CD1c-positive myeloid dendritic cell (primary cell): ENCODE measurements at regions not wholly inside any gene's neighbourhood (a gene's known extent, or its start where the extent isn't known, plus 50 kb on each side); places are given as distances from the start of the nearest gene placed in this dataset.

ENCODE experiments used
- DNase-seq: peaks from one replicate; pipeline ENCODE4 v3.0.0-alpha.2; 2016; ENCODE audit errors: extremely low spot score

GRCh38 chr17:72390675-72391508, 270.1 kb downstream of the SOX9 start:
- DNase-seq: no peak

- DNase-seq: no peak
Observed at GRCh38 chr17:72392056-72393010, 271.5 kb downstream of the SOX9 start.

GRCh38 chr17:72393553-72393952, 272.7 kb downstream of the SOX9 start:
- DNase-seq: no peak

- DNase-seq: no peak
Observed at GRCh38 chr17:72394531-72394930, 273.7 kb downstream of the SOX9 start.

DNA sequence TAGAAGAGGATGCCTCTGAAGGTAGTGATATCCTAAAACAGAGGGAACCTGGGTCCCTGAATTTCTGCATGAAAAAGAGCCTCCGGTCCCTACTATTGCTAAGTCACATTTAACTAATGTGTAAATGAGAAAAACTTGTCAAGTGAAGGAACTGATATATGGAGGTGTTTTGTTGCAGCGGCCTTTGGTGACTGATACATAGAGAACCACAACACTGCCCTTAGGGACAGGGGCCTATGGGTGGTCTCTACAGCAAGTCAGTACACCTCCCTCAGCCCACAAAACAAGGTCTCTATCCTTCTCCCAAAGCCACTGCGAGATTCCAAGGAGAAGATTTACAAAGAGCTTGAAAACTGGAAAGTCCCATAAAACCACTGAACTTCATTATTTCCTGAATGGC, 275.3 kb downstream of the SOX9 start:
- DNase-seq: no peak

- DNase-seq: no peak
Observed at GRCh38 chr17:72397223-72397667, 276.4 kb downstream of the SOX9 start.

DNA sequence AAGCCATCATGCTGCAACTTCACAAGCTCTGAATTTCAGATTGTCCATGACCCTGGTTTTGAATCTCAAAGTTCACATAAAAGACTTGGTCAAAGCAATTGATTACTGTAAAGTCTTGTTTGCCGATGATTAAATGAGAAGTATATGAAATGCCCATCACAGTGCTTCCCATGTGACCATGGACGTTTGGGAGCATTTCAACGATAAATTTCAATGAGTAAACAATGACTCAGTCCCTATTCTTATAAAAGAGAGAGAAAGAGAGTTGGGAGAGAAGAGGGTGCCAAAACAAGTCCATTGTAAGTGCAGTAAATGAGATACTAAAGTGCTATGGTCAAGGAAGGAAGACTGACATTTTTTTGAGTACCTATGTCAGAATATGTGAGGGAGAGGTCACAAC, 276.9 kb downstream of the SOX9 start:
- no peak for DNase-seq

GRCh38 chr17:72399023-72399607, 278.3 kb downstream of the SOX9 start:
- no peak for DNase-seq

GRCh38 chr17:72399608-72400487, 279.0 kb downstream of the SOX9 start:
- no peak for DNase-seq

DNA sequence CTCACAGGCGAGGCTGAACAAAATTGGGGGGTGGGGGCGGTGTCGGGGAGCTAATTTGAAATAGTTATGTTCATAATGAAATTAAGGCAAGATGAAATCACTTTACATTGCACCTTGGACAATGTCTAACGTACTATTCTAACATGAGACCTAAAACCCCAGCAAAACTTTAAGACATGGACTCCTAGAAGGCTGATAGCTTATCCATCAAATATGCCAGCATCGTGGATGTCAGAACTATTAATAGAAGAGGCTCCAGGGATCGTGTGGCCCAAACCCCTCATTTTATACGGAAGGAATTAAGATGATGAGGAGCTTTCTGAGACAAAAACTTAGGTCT, 279.6 kb downstream of the SOX9 start:
- no peak for DNase-seq

DNA sequence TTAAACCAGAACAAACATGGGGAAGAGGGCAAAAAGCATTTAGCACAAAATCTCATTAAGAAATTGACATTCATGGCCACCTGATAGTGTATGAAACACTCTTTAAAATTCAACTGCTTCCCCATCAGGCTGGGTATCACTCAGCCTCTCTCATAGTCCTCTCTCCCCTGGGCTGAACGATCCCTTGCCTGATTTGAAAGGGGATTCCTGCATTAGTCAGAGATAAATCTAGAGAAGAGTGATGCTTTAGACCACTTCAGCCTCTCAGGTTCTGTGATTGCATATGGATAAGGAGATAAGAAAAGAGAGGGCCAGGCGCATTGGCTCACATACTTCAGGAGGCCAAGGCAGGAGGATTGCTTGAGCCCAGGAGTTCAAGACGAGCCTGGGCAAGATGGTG, 280.0 kb downstream of the SOX9 start:
- DNase-seq: no peak

- no peak for DNase-seq
Observed at GRCh38 chr17:72401883-72402726, 281.3 kb downstream of the SOX9 start.

- DNase-seq: no peak
Observed at GRCh38 chr17:72402727-72403210, 281.9 kb downstream of the SOX9 start.

GRCh38 chr17:72403713-72404209, 282.9 kb downstream of the SOX9 start:
- no peak for DNase-seq

DNA sequence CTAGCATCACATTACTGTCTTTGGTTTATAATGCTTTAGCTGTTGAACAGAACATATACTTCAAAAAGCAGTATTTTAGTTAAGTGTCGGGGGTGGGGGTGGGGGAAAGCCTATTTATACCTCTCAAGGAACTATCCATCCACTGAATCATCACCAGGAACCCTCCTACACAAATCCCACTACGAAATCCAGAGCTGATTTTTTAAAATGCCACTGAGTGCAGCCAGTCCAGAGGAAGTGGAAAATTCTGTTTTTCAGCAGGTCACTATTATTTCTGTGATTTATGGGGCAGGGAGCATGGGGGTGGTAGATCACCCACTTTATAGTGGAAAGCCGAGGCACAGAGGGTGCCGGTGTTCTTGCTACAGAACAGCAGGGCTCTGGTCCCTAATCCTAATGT, 284.1 kb downstream of the SOX9 start:
- no peak for DNase-seq

- no peak for DNase-seq
Observed at GRCh38 chr17:72405662-72406230, 284.9 kb downstream of the SOX9 start.

GRCh38 chr17:72406498-72406897, 285.7 kb downstream of the SOX9 start:
- no peak for DNase-seq

DNA sequence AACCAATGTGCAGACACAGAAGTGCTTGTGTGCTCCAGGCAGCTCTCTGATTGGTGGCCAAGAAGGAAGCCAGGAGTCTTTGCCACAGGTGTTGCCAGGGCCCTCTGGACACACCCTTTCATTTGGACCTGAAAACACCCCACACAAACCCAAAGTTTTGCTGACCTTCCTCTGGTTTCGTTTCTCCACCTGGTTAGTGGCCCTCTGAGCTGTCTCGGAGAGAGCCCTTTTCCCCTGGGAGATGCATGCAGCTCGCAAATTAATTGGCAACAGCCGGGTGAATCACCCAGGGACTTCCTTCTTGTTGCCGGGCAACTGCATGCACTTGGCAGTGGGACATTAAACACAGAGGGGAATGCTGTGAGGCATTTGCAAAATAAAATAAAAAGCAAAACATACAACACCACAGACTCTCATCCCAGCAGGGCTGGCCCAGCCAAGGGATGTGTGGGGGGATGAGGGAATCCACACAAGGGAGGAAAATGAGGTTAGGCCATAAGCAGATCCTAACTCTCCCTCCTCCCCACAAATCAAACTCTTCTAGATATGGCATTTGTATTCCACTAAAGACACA, 286.6 kb downstream of the SOX9 start:
- no peak for DNase-seq

GRCh38 chr17:72407931-72408330, 287.1 kb downstream of the SOX9 start:
- DNase-seq: no peak
